Peyer's patch (tissue), 4 donors: ENCODE measurements at regions not wholly inside any gene's neighbourhood (a gene's known extent, or its start where the extent isn't known, plus 50 kb on each side); places are given as distances from the start of the nearest gene placed in this dataset.

Experiments used
- CTCF ChIP-seq, 6 experiments: fragments of 450-650 bp in 4 of 6; fragments of 200-600 bp in 2 of 6; sonication (generic) in 1 of 6; IDR thresholded peaks; one replicate each; pipeline ENCODE4 v1.5.1; 2017 to 2019; ENCODE audit warnings: antibody characterized with exemption in 6 of 6, mild to moderate bottlenecking in 3 of 6, moderate library complexity in 1 of 6
- POLR2A ChIP-seq, 2 donors: fragments of 450-650 bp; IDR thresholded peaks; one replicate each; pipeline ENCODE4 v1.5.1; 2017; ENCODE audit warnings: antibody characterized with exemption in 2 of 2, mild to moderate bottlenecking in 2 of 2, moderate library complexity in 2 of 2

- TF ChIP-seq CTCF (IDR thresholded peaks at IDR 0.05) = no peak
- no peak for TF ChIP-seq POLR2A (IDR thresholded peaks at IDR 0.05)
These were observed 481.8 kb downstream of the FGF13 start for GRCh38 chrX:138229718-138230117.
